HL-60 (cell line): ENCODE measurements at regions not wholly inside any gene's neighbourhood (a gene's known extent, or its start where the extent isn't known, plus 50 kb on each side); places are given as distances from the start of the nearest gene placed in this dataset.

Experiments
- DNase-seq, 2 experiments: peaks; one replicate each; pipeline ENCODE4 v3.0.0-alpha.2; 2010 to 2020; ENCODE audit warnings: low read depth in 1 of 2, low spot score in 1 of 2
- H3K27ac ChIP-seq: fragments of 250-450 bp; sonication (Bioruptor Pico); replicated peaks from 2 replicates; pipeline ENCODE4 v1.5.1; 2020; ENCODE audit warnings: mild to moderate bottlenecking, moderate library complexity
- H3K27me3 ChIP-seq: fragments of 250-450 bp; sonication (Bioruptor Pico); 2 replicates; pipeline ENCODE4 v1.5.1; 2021; ENCODE audit warnings: mild to moderate bottlenecking, moderate library complexity; ENCODE audit not compliant: insufficient read depth, poor library complexity, severe bottlenecking
- H3K4me3 ChIP-seq: replicated peaks from 2 replicates; pipeline ENCODE4 v1.5.1; 2011; ENCODE audit warnings: mild to moderate bottlenecking, control low read depth, low read length; ENCODE audit not compliant: insufficient read depth
- GABPA ChIP-seq: IDR thresholded peaks from 2 replicates; pipeline ENCODE4 v1.6.1; 2012; ENCODE audit warnings: low read depth
- POLR2AphosphoS5 ChIP-seq: IDR thresholded peaks from 2 replicates; pipeline ENCODE4 v1.6.1; 2012; ENCODE audit warnings: low read depth
- SPI1 ChIP-seq: IDR thresholded peaks from 2 replicates; pipeline ENCODE4 v1.6.1; 2012; ENCODE audit warnings: low read depth, mild to moderate bottlenecking, borderline replicate concordance
- TF ChIP-seq, protein P1 (sequence below): IDR thresholded peaks from 2 replicates; pipeline ENCODE4 v1.6.1; 2012; ENCODE audit warnings: low read depth; ENCODE audit not compliant: insufficient replicate concordance
- TF ChIP-seq, protein P2 (sequence below): IDR thresholded peaks from one replicate; pipeline ENCODE4 v1.5.1; 2011; ENCODE audit warnings: low read length, control low read depth, inconsistent platforms; ENCODE audit not compliant: insufficient read depth

DNA sequence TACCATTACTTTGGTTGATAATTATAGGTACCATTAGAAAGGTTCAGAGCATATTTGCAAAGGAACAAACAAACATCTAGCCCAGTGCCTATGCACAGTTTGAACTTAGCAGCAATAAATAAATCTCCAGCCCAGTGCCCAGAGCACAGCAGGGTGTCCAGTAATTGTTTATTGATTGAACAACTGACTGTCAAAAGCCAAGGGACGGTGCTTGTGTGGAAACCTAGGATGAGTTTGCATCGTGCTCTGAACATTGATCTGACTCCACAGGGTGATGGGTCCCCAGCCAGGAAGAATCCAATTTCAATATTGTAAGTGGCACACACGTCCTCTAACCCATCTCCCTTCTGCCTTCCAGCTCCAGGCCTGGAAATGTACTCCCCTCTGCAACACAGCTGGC lies 625.5 kb upstream of the C16orf82 start:
- DNase-seq: no peak
- Histone ChIP-seq H3K27ac (no peak overlapping the region), H3K4me3 (no peak overlapping the region), H3K27me3 (no peaks in the 10 kb centered on the region)
- TF ChIP-seq POLR2AphosphoS5 (no peak), GABPA (no peak), SPI1 (no peak)
- TF ChIP-seq, protein P1, sequence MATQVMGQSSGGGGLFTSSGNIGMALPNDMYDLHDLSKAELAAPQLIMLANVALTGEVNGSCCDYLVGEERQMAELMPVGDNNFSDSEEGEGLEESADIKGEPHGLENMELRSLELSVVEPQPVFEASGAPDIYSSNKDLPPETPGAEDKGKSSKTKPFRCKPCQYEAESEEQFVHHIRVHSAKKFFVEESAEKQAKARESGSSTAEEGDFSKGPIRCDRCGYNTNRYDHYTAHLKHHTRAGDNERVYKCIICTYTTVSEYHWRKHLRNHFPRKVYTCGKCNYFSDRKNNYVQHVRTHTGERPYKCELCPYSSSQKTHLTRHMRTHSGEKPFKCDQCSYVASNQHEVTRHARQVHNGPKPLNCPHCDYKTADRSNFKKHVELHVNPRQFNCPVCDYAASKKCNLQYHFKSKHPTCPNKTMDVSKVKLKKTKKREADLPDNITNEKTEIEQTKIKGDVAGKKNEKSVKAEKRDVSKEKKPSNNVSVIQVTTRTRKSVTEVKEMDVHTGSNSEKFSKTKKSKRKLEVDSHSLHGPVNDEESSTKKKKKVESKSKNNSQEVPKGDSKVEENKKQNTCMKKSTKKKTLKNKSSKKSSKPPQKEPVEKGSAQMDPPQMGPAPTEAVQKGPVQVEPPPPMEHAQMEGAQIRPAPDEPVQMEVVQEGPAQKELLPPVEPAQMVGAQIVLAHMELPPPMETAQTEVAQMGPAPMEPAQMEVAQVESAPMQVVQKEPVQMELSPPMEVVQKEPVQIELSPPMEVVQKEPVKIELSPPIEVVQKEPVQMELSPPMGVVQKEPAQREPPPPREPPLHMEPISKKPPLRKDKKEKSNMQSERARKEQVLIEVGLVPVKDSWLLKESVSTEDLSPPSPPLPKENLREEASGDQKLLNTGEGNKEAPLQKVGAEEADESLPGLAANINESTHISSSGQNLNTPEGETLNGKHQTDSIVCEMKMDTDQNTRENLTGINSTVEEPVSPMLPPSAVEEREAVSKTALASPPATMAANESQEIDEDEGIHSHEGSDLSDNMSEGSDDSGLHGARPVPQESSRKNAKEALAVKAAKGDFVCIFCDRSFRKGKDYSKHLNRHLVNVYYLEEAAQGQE: no peak
- TF ChIP-seq, protein P2, sequence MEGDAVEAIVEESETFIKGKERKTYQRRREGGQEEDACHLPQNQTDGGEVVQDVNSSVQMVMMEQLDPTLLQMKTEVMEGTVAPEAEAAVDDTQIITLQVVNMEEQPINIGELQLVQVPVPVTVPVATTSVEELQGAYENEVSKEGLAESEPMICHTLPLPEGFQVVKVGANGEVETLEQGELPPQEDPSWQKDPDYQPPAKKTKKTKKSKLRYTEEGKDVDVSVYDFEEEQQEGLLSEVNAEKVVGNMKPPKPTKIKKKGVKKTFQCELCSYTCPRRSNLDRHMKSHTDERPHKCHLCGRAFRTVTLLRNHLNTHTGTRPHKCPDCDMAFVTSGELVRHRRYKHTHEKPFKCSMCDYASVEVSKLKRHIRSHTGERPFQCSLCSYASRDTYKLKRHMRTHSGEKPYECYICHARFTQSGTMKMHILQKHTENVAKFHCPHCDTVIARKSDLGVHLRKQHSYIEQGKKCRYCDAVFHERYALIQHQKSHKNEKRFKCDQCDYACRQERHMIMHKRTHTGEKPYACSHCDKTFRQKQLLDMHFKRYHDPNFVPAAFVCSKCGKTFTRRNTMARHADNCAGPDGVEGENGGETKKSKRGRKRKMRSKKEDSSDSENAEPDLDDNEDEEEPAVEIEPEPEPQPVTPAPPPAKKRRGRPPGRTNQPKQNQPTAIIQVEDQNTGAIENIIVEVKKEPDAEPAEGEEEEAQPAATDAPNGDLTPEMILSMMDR: no peak

DNA sequence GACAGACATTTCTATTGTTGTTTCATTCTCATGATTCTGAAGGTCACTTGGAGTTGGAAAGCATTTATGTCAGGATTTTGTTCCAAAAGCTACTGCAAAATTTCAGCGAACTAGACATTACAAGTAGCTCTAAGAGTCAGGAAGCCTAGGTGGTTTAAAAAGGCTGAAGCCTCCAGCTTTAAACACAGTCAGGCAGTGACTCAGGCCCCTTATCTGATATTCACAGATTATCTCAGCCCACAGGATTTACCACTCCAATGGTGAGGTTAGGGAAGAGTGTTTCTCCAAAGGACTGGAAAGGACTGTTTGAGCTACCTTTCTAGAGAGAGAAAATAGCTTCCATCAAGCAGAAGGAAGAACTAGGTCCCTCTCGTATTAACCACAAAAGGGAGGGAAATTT lies 624.4 kb upstream of the C16orf82 start:
- Histone ChIP-seq H3K27me3 (no peaks in the 10 kb centered on the region), H3K4me3 (no peak overlapping the region), H3K27ac (no peak overlapping the region)
- DNase-seq: no peak
- TF ChIP-seq, protein P1: no peak
- TF ChIP-seq, protein P2: no peak
- TF ChIP-seq SPI1 (no peak), GABPA (no peak), POLR2AphosphoS5 (no peak)

DNA sequence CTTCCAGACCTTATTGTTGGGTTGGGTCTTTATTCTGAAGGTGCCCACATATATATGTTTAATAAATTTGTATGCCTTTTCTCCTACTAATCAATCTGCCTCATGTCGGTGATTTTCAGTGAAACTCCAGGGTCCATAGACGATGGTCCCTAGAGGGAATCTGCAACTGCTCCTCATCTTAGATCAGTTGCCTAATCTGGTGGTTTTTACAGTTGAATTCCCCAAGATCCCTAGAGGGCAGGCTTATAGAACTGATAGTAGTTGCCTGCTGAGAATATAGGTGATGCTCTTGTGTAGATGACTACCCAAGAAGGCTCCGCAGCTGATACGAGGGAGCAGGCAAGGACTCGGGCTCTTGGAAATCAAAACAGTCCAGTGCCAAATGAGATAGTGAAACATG lies 619.2 kb upstream of the C16orf82 start:
- Histone ChIP-seq H3K4me3 (no peak overlapping the region), H3K27ac (no peak overlapping the region), H3K27me3 (no peaks in the 10 kb centered on the region)
- DNase-seq: no peak
- no peak for TF ChIP-seq SPI1
- TF ChIP-seq, protein P1: no peak
- no peak for TF ChIP-seq GABPA
- TF ChIP-seq POLR2AphosphoS5: no peak
- TF ChIP-seq, protein P2: no peak
